ENCODE measurements at regions not wholly inside any gene's neighbourhood (a gene's known extent, or its start where the extent isn't known, plus 50 kb on each side); places are given as distances from the start of the nearest gene placed in this dataset.

GRCh38 chr3:193872265-193872753 is 263.6 kb upstream of the HES1 start:
- peak overlapping the region in 2 of 3 experiments; percentile 2 to 11 for H3K4me3 ChIP-seq (ENCODE audit: control insufficient read depth in 2 of 3, extremely low read depth in 1 of 3, insufficient read depth in 2 of 3, low read depth in 1 of 3, low read length in 3 of 3)
- H4K20me1 ChIP-seq (ENCODE audit: control insufficient read depth, extremely low read depth, insufficient read depth, low read length), result no peaks in the 10 kb centered on the region
- FAIRE-seq (peak; percentile 97), DNase-seq (ENCODE audit: low read depth, low spot score) (peak; percentile 94)
- no peaks in the 10 kb centered on the region for H3K36me3 ChIP-seq (ENCODE audit: control insufficient read depth in 2 of 2, extremely low read depth in 1 of 2, insufficient read depth in 2 of 2, low read length in 2 of 2)
- no peaks in the 10 kb centered on the region for H3K9me1 ChIP-seq (ENCODE audit: control insufficient read depth, extremely low read depth, insufficient read depth, low read length)
- H2AFZ ChIP-seq (ENCODE audit: control insufficient read depth, low read length), result no peak overlapping the region
- peaks cover 62% of the 10 kb centered on the region for H3K4me1 ChIP-seq (ENCODE audit: control insufficient read depth, extremely low read depth, insufficient read depth, low read length)
- TF ChIP-seq CTCF (optimal IDR thresholded peaks at IDR 0.05 in 1 of 3, IDR thresholded peaks at IDR 0.05 in 1 of 3, conservative IDR thresholded peaks at IDR 0.05 in 1 of 3; ENCODE audit: extremely low read depth in 1 of 3, insufficient read depth in 2 of 3, low read length in 3 of 3) (no peak), EZH2 (IDR thresholded peaks at IDR 0.05; ENCODE audit: low read length) (no peak)
- H3K9me3 ChIP-seq (ENCODE audit: control insufficient read depth, low read depth, low read length), result no peaks in the 10 kb centered on the region
- peak overlapping the region; percentile 63 for H3K27ac ChIP-seq (ENCODE audit: control insufficient read depth, insufficient read depth, low read length)
- dilution Hi-C loops (cut with MboI; ENCODE audit: extremely low pct_ligation_motif_present, low sequenced_read_pairs), result no loop called here
- no peaks in the 10 kb centered on the region for H3K79me2 ChIP-seq (ENCODE audit: control insufficient read depth, insufficient read depth, low read length)
- H3K27me3 ChIP-seq (ENCODE audit: control insufficient read depth, extremely low read depth, insufficient read depth, low read length), result no peaks in the 10 kb centered on the region
- H3K4me2 ChIP-seq (ENCODE audit: control insufficient read depth, extremely low read depth, insufficient read depth, low read depth, low read length), result peak overlapping the region; percentile 61
- peak overlapping the region; percentile 33 for H3K9ac ChIP-seq (ENCODE audit: control insufficient read depth, extremely low read depth, insufficient read depth, low read length)

- no peaks in the 10 kb centered on the region for H3K36me3 ChIP-seq (ENCODE audit: control insufficient read depth in 2 of 2, extremely low read depth in 1 of 2, insufficient read depth in 2 of 2, low read length in 2 of 2)
- FAIRE-seq (no peak), DNase-seq (ENCODE audit: low read depth, low spot score) (no peak)
- H3K79me2 ChIP-seq (ENCODE audit: control insufficient read depth, insufficient read depth, low read length), result no peaks in the 10 kb centered on the region
- dilution Hi-C loops (cut with MboI; ENCODE audit: extremely low pct_ligation_motif_present, low sequenced_read_pairs), result no loop called here
- no peak for TF ChIP-seq EZH2 (IDR thresholded peaks at IDR 0.05; ENCODE audit: low read length)
- no peak for TF ChIP-seq CTCF (optimal IDR thresholded peaks at IDR 0.05 in 1 of 3, IDR thresholded peaks at IDR 0.05 in 1 of 3, conservative IDR thresholded peaks at IDR 0.05 in 1 of 3; ENCODE audit: extremely low read depth in 1 of 3, insufficient read depth in 2 of 3, low read length in 3 of 3)
- H3K4me2 ChIP-seq (ENCODE audit: control insufficient read depth, extremely low read depth, insufficient read depth, low read depth, low read length), result no peak overlapping the region
- H3K9me1 ChIP-seq (ENCODE audit: control insufficient read depth, extremely low read depth, insufficient read depth, low read length), result no peaks in the 10 kb centered on the region
- no peaks in the 10 kb centered on the region for H4K20me1 ChIP-seq (ENCODE audit: control insufficient read depth, extremely low read depth, insufficient read depth, low read length)
- no peak overlapping the region for H3K9ac ChIP-seq (ENCODE audit: control insufficient read depth, extremely low read depth, insufficient read depth, low read length)
- H3K9me3 ChIP-seq (ENCODE audit: control insufficient read depth, low read depth, low read length), result no peaks in the 10 kb centered on the region
- H3K27me3 ChIP-seq (ENCODE audit: control insufficient read depth, extremely low read depth, insufficient read depth, low read length), result no peaks in the 10 kb centered on the region
- peaks cover 55% of the 10 kb centered on the region for H3K4me1 ChIP-seq (ENCODE audit: control insufficient read depth, extremely low read depth, insufficient read depth, low read length)
- H2AFZ ChIP-seq (ENCODE audit: control insufficient read depth, low read length), result no peak overlapping the region
- H3K27ac ChIP-seq (ENCODE audit: control insufficient read depth, insufficient read depth, low read length), result peak overlapping the region; percentile 63
- H3K4me3 ChIP-seq (ENCODE audit: control insufficient read depth in 2 of 3, extremely low read depth in 1 of 3, insufficient read depth in 2 of 3, low read depth in 1 of 3, low read length in 3 of 3), result no peak overlapping the region
Observed at GRCh38 chr3:193873426-193874201, 262.3 kb upstream of the HES1 start.

Data from keratinocyte (primary cell).